GM12872 (cell line): ENCODE measurements at regions not wholly inside any gene's neighbourhood (a gene's known extent, or its start where the extent isn't known, plus 50 kb on each side); places are given as distances from the start of the nearest gene placed in this dataset.

ENCODE experiments used
- TF ChIP-seq, protein P1 (sequence below): IDR thresholded peaks from 3 replicates; pipeline ENCODE4 v1.5.1; 2011; ENCODE audit warnings: low read depth, mild to moderate bottlenecking, low read length, moderate library complexity; ENCODE audit not compliant: insufficient read depth

- TF ChIP-seq, protein P1, sequence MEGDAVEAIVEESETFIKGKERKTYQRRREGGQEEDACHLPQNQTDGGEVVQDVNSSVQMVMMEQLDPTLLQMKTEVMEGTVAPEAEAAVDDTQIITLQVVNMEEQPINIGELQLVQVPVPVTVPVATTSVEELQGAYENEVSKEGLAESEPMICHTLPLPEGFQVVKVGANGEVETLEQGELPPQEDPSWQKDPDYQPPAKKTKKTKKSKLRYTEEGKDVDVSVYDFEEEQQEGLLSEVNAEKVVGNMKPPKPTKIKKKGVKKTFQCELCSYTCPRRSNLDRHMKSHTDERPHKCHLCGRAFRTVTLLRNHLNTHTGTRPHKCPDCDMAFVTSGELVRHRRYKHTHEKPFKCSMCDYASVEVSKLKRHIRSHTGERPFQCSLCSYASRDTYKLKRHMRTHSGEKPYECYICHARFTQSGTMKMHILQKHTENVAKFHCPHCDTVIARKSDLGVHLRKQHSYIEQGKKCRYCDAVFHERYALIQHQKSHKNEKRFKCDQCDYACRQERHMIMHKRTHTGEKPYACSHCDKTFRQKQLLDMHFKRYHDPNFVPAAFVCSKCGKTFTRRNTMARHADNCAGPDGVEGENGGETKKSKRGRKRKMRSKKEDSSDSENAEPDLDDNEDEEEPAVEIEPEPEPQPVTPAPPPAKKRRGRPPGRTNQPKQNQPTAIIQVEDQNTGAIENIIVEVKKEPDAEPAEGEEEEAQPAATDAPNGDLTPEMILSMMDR = no peak
Observed at GRCh38 chr6:156725712-156726111, 51.5 kb upstream of the ARID1B start.

DNA sequence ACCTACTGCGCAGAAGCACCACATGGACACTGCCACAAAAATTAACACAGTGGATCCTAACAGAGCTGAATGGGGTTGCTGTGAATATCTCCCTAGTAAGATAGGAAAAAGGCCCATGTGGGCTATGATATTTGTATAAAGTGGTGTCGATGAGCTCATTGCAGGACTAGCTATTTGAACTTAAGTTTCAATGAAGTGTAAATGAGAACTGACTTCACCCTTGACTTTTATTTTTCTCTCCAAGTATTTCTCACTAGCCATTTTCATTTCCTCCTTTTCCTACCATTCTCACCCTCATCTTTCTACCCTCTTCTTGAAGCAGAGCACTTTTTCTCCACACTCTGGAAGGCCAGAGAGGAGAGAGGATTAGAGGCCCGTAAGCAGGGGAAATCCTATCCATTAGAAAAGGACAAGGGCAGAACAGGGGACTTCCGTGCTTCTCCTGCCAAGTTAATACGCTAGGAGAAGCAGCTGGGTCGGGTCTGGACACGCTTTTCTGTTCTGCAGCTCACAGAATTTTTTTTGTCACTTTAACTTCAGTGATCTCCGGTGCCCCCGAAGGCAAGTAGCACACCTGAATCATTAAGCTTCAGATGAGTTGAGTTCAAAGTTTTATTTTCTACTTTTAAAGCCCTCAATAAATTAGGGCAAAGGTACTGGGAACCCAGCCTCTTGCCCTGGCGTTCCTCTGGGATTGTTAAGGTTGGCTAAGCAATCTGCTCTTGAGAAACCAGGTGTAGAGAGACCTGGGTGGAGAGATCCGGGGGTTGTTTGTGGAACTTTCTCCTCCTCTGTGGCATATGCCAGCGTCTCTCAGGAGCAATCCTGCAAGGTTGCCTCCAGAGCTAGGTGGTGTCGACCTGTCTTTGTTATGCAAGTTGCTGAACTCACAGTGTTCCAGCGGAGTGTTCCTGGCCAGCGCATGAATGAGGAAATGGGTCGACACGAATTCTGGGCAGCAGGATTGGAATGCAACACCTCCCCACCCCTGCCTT is 56.2 kb upstream of the ARID1B start:
- TF ChIP-seq, protein P1 = no peak

- TF ChIP-seq, protein P1 = no peak
Observed at GRCh38 chr6:156719720-156720563, 57.2 kb upstream of the ARID1B start.

GRCh38 chr6:156719395-156719719 is 57.8 kb upstream of the ARID1B start:
- TF ChIP-seq, protein P1 = no peak

GRCh38 chr6:156718647-156719394 is 58.4 kb upstream of the ARID1B start:
- TF ChIP-seq, protein P1 = no peak

GRCh38 chr6:156717542-156717941 is 59.6 kb upstream of the ARID1B start:
- TF ChIP-seq, protein P1 = no peak

DNA sequence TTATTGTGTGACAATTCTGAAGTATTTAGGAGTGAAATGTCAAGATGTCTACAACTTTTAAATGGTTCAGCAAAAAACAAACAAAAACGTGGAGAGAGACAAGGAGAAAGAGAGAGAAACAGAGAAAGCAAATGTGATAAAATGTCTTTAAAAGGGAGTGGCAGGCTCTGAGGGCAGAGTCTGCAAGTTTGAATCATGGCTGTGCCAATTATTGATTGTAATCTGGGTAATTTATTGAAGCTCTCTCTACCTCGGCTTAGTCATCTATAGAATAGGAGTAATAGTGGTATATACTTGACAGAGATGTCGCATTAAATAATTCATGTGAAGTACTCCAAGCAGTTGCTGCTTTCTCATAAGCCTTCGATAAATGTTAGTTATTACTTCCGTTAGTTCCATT is 61.3 kb upstream of the ARID1B start:
- TF ChIP-seq, protein P1 = no peak
